HG03342 (cell line): ENCODE measurements at regions not wholly inside any gene's neighbourhood (a gene's known extent, or its start where the extent isn't known, plus 50 kb on each side); places are given as distances from the start of the nearest gene placed in this dataset.
"Not testable (repeated sequence)": the region's sequence is repeated elsewhere in the genome, so short reads cannot be mapped to it uniquely, and the experiment has no call there.

Source experiments
- ATAC-seq: cut with Tn5 transposase; IDR thresholded peaks from one replicate; pipeline ENCODE4 v1.9.1; 2021; ENCODE audit warnings: mild to moderate bottlenecking, moderate library complexity; ENCODE audit not compliant: unreplicated experiment

DNA sequence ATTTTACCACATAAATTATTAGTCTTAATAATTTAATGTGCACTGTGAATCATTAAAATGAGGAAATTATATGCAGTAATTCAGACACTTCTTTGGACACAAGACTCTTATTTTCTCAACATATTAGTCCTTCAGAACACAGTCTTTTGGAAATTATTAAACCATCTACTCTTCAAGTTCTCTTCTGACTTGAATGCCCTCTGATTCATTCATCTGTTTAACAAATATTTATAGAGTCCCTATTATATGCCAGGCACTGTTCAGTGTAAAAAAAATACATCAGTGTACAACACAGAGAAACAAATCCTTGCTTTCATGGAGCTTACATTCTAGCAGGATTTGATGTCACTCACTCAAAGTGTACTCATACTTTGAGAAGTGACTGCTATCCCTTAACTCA lies 163.4 kb upstream of the IL12B start:
- ATAC-seq: no peak

DNA sequence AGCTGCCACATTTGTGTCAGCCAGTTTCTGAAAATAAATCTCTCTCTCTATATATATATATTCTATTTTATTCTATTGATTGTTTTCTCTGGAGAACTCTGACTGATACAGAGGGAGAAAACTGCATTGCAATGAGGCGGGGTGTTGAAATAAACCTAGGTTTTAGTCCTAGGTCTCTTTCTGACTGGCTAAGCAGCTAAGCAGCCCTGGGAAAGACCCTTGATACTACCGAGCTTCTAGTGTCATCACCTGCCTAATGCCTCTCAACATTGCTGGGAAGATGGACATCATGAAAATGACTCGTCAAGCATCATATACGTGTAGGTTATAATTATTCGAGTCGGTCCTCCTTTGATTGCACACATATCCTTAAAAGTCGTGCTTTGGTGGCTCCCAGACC lies 166.5 kb upstream of the IL12B start:
- no peak for ATAC-seq

DNA sequence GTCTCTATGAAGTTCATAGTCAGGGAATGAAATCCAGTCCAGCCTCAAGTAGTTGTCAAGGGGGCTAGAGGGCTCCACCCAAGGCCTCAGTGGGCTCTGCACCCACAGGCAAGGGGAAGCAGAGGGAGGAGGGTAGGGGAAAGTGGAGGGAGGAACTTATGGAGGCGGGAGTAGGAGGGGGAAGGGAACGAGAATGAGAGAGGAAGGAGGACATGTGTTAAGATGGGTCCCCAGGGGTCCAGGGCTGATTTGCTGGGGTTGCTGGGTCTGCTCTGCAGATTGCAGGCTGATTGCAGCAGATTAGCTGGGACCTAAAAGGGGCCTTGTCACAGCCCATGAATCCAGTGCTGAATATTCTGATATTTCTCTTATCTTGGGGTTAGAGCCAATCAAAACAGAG lies 166.9 kb upstream of the IL12B start:
- ATAC-seq: no peak

DNA sequence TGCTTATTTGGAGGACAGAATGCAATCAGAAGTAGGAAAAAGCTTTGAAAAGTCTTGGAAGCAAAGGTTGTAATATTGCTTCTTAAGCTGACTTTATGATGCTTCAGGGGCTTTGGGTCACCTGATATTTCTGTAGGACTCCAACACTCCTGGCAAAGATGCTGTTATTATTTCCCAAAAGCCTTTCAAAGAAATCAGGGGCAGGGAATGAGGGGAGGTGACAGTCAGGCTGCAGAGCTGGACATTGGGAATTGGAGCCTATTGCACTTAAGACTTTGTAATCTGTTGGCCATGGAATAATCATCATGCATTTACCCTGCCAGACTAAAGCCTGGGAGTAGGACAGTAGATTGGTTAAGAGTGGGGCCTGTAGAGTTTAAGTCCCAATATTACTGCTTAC lies 168.3 kb upstream of the IL12B start:
- no peak for ATAC-seq

DNA sequence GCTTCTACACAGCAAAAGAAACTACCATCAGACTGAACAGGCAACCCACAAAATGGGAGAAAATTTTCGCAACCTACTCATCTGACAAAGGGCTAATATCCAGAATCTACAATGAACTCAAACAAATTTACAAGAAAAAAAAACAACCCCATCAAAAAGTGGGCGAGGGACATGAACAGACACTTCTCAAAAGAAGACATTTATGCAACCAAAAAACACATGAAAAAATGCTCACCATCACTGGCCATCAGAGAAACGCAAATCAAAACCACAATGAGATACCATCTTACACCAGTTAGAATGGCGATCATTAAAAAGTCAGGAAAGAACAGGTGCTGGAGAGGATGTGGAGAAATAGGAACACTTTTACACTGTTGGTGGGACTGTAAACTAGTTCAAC lies 171.8 kb upstream of the IL12B start:
- ATAC-seq: not testable (repeated sequence)

DNA sequence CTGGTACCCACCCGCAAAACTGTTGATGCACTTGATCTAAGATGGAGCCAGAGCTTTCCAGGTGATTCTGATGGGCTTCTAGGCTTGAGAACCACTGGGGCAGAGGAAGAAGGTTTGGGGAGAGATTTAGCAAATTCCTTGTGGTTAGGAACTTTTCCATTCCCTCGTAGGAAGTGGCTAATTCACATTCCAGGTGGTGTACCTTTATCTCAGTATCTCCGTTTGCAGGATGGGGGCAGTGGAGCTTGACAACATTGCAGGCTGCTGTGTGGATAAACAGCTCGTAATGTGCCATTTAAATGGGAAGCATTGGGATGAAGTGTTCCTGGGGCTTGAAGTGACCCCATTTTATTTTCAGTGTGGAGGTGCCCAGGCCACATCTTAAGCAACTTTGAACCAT lies 172.9 kb upstream of the IL12B start:
- no peak for ATAC-seq

DNA sequence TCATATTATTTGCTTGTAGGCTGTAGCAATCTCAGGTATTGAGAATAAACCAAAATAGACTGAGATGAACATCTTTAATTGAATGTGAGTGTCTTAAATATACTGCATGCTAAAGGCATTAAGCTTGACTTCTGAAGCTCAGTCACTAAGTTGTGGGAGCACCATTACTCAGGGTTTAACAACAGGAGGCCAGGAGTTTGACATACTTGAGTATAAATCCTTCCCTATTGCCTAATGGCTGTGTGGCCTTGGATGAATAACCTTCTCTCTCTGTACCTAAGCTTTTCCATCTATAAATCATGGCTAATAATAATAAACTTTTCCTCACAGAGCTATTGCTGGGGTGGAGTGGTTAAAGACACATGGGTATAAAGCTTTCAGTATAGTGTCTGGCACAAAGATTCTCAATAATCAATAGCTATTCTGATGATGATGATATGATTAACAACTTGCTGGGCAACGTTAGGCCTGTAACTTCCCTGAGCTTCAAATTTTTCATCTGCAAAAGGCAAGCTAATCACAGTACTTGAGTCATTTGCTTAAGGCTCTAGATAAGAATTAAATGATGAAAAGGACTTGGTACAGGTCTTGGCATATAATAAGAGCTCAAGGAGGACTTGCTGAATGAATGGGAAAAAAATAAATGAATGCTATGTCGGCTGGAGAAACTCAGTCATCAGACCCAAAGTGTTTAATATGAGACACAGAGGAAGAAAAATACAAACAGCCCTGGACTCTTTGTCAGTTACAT lies 174.0 kb upstream of the IL12B start:
- no peak for ATAC-seq

DNA sequence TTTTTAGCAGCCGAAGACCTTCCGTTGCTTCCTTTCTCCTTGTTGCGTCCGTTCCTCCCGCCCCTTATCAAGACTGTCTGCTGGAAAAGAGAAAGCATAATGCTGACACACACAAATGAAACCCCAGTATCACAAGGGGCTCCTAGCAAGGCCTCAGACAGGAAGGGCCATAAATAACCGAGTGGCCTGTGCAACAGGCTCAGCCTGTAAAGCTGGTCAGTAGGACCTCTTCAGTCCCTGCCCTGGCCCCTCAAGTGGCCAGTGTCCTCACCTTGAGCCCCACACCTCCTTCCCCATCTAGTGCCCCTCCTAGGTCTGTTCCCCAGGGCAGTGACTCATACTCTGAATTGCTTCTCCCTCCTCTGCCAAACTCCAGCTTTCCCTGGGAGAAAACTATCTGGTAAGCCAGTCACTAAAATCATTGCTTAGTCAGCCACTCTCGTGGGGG lies 174.6 kb upstream of the IL12B start:
- ATAC-seq: no peak

DNA sequence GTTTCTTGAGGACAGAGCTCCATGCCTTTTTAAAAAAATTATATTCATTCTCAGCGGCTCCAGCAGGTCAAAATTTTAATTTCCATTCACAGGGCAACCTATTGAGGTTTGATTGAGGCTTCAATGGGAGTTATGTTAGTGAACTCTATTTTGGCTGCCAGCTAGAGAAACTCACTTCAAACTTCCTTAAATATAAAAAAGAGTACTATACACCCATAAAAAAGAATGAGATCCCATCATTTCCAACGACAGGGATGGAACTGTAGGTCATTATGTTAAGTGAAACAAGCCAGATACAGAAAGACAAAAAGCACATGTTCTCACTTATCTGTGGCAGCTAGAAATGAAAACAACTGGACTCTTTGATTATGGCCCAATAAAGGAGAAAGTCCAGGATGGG lies 176.8 kb upstream of the IL12B start:
- ATAC-seq: no peak

DNA sequence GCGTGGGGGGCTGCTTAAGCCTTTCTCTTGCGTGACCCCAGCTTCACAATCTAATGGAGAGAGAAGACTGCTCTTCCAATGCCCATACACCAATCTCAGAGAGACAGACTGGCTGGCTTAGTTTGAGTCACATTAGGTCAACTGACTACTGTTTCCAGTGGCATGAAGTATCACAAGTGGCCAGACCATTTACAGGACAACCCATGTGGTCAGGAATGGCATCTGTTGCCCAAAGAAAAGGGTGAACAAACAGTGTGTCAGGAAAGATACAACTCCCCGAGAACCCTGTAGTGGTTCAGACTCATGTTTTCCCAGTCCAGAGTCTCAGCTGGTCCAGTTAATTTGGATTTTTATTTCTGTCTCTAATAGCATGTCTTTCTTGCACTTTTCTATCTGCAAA lies 177.4 kb upstream of the IL12B start:
- no peak for ATAC-seq

DNA sequence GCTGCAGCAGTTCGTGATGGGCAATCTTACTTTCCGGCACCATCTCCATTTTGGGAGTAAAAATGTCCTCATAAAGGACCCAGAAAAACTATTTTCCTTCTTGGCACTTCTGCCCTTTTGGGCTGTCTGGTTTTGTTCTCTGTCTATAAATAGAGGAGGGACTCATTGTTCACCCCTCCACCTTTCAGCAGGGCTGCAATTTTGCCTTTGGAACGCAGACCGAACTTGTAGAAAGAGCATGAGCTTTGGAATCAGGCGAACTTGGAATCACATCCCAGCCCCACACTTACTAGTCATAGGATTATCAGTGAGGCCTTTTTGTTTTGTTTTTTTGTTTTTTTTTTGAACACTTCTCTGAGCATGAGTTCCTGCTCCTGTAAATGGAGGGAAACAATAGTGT lies 178.1 kb upstream of the IL12B start:
- ATAC-seq: no peak

DNA sequence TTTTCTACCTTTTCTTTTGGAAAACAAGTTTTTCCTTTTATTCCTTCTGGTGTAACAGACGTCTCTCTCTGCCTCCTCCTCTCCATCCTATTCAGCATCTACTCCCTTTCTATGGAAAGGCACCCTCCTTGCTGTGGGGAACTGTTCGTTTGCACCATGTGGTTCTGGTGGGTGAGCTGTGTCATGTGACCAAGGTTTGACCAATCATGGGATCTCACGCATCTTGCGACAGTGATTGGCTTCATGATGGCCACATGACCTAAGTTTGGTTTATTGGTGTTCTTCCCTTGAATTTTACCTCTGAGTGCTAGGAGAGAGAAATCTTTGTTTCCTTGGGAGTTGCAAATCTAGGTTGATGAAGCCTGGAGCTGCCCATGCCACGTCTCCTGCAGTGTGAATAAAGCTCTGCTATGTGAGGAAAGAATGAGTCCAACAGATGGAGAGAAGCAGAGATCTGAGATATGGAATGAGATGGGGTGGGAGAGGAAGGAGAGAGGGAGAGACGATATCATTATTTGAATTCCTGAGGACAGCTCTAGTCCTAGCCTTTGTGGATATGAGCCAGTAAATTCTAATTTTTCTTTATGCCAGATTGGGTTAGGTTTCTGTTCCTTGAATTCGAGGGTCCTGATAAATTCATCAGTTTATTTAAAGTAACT lies 178.8 kb upstream of the IL12B start:
- no peak for ATAC-seq

DNA sequence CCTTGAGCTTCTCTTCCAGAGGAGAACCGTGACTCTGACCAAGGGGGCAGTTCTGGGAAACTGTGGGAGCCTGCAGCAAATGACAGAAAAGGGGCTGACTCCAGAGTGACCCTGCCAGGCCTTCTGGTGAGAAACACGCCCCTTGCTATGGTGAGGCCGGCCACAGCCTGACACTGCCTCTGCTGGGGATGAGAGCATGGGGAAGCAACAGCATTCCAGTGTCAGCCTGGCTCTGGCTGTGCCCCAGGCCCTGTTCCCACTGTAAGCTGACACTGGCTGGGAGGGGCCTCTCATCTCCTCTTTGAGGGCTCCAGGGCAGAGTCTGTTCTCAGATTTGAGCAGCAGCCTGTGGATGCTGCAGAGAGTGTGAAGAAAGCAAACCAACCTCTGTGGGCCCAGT lies 180.0 kb upstream of the IL12B start:
- no peak for ATAC-seq

DNA sequence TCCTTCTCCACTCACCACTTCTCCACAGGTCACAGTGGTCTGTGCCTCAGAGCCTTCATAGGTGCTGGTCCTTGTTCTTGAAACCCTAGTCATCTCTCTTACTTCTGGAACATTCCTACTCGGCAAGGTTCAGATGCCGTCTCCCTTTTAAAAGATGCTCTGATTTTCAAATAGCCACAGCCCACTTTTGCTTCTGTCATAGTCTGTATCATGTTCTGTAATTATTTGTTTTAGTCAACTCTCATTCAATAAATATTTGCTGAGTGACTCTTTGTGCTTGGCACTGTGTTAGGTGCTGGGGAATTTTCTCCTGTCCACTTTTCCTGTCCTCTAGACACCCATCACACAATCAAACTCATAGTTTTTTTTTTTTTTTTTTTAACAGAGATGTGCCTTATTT lies 181.3 kb upstream of the IL12B start:
- no peak for ATAC-seq

DNA sequence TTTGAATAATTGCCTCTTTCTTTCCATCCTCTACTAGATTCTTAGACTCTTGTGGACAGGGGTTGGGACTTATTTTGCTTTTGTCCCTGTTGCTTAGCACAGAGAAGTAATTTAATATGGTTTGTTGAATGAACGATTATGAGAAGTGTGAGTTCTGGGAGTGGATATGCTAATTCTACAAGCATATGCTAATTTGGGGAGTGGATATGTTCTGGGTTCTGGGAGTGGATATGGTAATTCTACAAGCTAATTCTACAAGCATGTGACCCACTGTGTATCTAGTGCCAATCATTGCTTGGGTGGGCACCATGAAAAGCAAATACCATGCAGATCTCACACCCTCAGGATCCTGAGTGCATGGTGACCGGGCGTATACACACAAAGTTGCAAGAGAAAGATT lies 181.8 kb upstream of the IL12B start:
- no peak for ATAC-seq

DNA sequence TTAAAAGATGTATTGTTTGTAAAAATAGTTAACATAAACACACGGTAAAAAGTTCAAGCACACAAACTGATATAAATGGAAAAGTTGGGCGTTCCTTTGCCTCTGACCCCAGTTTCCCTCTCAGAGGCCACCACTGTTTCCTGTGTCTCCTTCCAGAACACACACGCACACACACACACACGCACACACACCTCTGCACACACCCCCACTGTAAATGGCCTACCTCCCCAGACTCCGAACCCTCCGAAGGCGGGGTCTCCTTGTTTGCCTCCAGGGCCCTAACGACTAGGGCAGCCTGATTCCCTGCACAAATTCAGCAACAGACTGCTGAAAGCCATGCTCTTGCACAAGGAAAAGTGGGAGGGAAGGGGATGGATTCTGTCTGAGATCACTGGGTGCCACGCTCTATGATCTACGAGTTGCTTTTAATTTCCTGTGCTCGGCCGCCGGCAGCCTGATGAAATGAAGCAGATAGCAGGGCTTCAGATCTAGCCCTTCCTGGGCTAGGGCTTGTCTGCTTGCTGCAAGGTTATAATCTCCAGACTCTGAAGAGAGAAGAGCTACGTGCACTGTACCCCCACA lies 184.0 kb upstream of the IL12B start:
- no peak for ATAC-seq

DNA sequence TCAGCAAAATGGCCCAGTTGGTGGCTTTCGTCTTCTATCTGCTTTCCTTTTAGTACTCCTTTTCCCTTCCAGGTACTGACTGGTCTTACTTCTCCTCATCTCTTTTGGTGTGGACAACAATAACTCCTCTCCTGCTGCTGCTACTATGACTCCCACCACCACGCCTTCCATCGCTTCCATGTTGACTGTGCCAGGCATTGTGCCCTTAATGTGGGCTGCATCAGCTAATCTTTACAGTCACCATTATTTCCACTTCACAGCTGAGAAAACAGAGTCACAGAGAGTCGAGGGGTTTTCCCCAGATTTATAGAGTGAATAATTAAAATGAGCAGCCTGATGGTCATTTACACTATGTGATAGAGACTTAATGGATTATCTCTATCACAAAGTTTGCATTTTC lies 184.9 kb upstream of the IL12B start:
- no peak for ATAC-seq

DNA sequence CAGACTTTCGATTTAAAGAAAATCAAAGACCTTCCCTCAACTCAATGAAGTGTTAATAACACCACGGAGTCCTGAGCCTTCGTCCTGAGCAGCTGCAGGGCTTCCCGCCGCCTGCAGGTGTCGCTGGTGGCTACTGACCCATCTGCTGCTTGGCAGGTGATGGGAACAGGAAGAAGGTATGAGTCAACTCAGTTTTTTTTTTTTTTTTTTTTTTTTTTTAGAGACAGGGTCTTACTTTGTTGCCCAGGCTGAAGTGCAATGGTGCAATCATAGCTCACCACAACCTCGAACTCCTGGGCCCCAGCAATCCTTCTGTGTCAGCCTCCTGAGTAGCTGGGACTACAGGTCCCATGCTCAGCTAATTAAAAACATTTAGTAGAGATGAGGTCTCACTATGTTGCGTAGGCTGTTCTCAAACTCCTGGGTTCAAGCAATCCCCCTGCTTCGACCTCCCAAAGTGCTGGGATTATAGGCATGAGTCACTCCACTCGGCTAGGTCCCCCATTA lies 185.7 kb upstream of the IL12B start:
- ATAC-seq: peak; percentile 98

DNA sequence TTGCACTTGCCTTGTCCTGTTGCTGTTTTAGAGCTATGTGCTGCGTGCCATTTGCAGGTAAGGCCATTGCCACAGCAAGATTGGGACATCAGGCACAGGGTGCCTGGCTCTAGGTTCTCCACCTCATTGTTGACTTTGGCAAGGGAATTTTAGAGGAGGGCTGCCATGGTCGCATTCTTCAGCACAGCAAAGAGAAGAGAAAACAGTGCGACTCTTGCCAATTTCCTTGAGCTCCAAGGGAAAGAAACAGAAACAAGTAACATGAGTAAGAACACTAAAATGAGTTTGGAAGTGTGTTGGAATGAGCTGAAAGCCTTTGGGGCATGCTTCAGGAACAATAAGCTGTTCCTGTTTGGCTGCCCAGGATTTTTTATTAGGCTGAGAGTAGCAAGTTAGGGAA lies 188.1 kb upstream of the IL12B start:
- ATAC-seq: no peak

DNA sequence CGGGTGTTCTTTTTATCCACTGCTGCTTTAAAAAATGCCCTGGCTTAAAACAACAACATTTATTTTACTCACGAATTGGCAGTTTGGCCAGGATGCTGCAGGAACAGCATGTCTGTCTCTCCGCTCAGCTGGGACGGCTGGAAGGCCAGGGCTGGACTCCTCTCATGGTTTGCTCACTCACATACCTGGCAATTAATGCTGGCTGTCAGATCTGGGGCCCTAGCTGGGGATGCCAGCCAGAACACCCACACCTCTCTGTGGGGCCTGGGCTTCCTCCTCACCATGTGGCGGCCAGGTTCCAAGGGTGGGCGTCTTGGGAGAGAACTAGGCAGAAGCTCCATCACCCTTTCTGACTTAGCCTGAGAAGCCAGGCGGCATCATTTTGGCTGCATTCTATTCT lies 189.1 kb upstream of the IL12B start:
- no peak for ATAC-seq

DNA sequence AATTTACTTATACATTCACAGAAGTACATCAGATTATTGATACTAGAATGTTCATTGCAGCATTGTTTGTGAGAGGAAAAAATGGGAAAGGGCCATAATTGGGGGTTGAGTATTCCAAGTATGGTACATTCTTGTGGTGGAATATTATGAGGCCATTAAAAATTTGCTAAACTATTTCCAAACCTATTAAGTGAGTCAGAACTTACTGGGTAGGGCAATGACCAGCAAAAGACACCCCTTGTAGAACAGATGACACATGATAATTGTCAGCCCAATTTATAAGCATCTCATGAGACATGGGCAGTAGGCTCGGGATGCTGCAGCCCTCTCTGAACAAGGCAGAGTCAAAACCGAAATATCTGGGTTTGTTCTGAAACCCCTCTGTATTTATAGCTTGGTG lies 192.6 kb upstream of the IL12B start:
- ATAC-seq: no peak

DNA sequence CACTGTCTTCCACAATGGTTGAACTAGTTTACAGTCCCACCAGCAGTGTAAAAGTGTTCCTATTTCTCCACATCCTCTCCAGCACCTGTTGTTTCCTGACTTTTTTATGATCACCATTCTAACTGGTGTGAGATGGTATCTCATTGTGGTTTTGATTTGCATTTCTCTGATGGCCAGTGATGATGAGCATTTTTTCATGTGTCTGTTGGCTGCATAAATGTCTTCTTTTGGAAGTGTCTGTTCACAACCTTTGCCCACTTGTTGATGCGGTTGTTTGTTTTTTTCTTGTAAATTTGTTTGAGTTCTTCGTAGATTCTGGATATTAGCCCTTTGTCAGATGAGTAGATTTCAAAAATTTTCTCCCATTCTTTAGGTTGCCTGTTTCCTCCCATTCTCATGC lies 194.0 kb upstream of the IL12B start:
- ATAC-seq: not testable (repeated sequence)
